MM.1S (cell line): ENCODE measurements at regions not wholly inside any gene's neighbourhood (a gene's known extent, or its start where the extent isn't known, plus 50 kb on each side); places are given as distances from the start of the nearest gene placed in this dataset.

Experiments used
- DNase-seq: peaks from one replicate; pipeline ENCODE4 v3.0.0-alpha.2; 2015
- H2AFZ ChIP-seq: fragments of 300-600 bp; sonication (generic); 2 replicates; pipeline ENCODE4 v1.6.0; 2016; ENCODE audit warnings: antibody characterized with exemption, low read length
- H3F3A ChIP-seq: fragments of 300-600 bp; sonication (generic); 2 replicates; pipeline ENCODE4 v1.6.1; 2016; ENCODE audit warnings: mild to moderate bottlenecking, antibody characterized with exemption, low read length, moderate library complexity, mixed read lengths; ENCODE audit not compliant: insufficient read depth
- H3K27ac ChIP-seq: fragments of 300-600 bp; sonication (generic); 2 replicates; pipeline ENCODE4 v1.5.1; 2016; ENCODE audit warnings: mild to moderate bottlenecking, low read length
- H3K27me3 ChIP-seq: fragments of 300-600 bp; sonication (generic); replicated peaks from 2 replicates; pipeline ENCODE4 v1.6.0; 2016; ENCODE audit warnings: low read length; ENCODE audit not compliant: insufficient read depth
- H3K36me3 ChIP-seq: fragments of 300-600 bp; sonication (generic); replicated peaks from 2 replicates; pipeline ENCODE4 v1.6.1; 2016; ENCODE audit warnings: mild to moderate bottlenecking, low read length, mixed read lengths; ENCODE audit not compliant: insufficient read depth
- H3K4me1 ChIP-seq: fragments of 300-600 bp; sonication (generic); 2 replicates; pipeline ENCODE4 v1.6.1; 2016; ENCODE audit warnings: low read length, mixed read lengths
- H3K4me2 ChIP-seq: fragments of 300-600 bp; sonication (generic); 2 replicates; pipeline ENCODE4 v1.6.0; 2016; ENCODE audit warnings: low read depth, low read length
- H3K4me3 ChIP-seq: fragments of 300-600 bp; sonication (generic); 2 replicates; pipeline ENCODE4 v1.5.1; 2016; ENCODE audit warnings: low read length, mixed read lengths
- H3K79me2 ChIP-seq: fragments of 300-600 bp; sonication (generic); 2 replicates; pipeline ENCODE4 v1.6.1; 2016; ENCODE audit warnings: mixed run types, low read length, mixed read lengths
- H3K9ac ChIP-seq: fragments of 300-600 bp; sonication (generic); 2 replicates; pipeline ENCODE4 v1.6.1; 2016; ENCODE audit warnings: low read length, mixed read lengths
- H3K9me2 ChIP-seq: fragments of 300-600 bp; sonication (generic); replicated peaks from 2 replicates; pipeline ENCODE4 v1.6.1; 2016; ENCODE audit warnings: mild to moderate bottlenecking, low read length, mixed read lengths; ENCODE audit not compliant: insufficient read depth
- H3K9me3 ChIP-seq: fragments of 300-600 bp; sonication (generic); replicated peaks from 2 replicates; pipeline ENCODE4 v1.6.1; 2016; ENCODE audit warnings: mild to moderate bottlenecking, low read length, mixed read lengths; ENCODE audit not compliant: insufficient read depth
- H4K20me1 ChIP-seq: fragments of 300-600 bp; sonication (generic); 2 replicates; pipeline ENCODE4 v1.6.1; 2016; ENCODE audit warnings: mild to moderate bottlenecking, low read length, moderate library complexity, mixed read lengths; ENCODE audit not compliant: insufficient read depth
- EZH2 ChIP-seq: fragments of 300-600 bp; sonication (generic); optimal IDR thresholded peaks from 2 replicates; pipeline ENCODE3; 2017; ENCODE audit warnings: low read depth, mild to moderate bottlenecking, antibody characterized with exemption, low read length, mixed read lengths
- EZH2phosphoT487 ChIP-seq: fragments of 300-600 bp; sonication (generic); IDR thresholded peaks from 2 replicates; pipeline ENCODE4 v1.6.1; 2018; ENCODE audit warnings: antibody characterized with exemption, low read length
- TF ChIP-seq, protein P1 (sequence below): fragments of 300-600 bp; sonication (generic); IDR thresholded peaks from 2 replicates; pipeline ENCODE4 v1.5.1; 2016; ENCODE audit warnings: antibody characterized with exemption, low read length, mixed read lengths

DNA sequence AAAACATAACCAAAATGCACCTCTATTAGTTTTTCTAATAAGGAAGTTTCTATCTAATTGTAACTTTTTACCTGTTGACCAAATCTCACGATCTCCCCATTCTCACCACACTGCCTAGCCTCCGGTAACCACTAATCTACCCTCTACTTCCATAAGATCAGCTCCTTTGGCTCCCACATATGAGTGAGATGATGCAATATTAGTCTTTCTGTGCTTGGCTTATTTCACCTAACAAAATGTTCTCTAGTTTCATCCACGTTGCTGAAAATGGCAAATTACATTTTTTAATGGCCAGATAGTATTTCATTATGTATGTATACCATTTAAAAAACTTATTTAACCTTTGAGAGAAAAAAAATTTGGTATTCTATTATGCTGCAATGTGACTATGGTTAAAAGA lies 379.0 kb upstream of the NXPH2 start:
- Histone ChIP-seq H3F3A (no peaks in the 10 kb centered on the region), H3K9ac (no peak overlapping the region), H3K9me3 (no peaks in the 10 kb centered on the region), H3K36me3 (no peaks in the 10 kb centered on the region), H3K27ac (no peak overlapping the region), H2AFZ (no peak overlapping the region), H3K27me3 (no peaks in the 10 kb centered on the region), H3K79me2 (no peaks in the 10 kb centered on the region), H3K9me2 (no peaks in the 10 kb centered on the region), H3K4me1 (no peaks in the 10 kb centered on the region), H3K4me3 (no peak overlapping the region), H4K20me1 (no peaks in the 10 kb centered on the region), H3K4me2 (no peak overlapping the region)
- TF ChIP-seq, protein P1, sequence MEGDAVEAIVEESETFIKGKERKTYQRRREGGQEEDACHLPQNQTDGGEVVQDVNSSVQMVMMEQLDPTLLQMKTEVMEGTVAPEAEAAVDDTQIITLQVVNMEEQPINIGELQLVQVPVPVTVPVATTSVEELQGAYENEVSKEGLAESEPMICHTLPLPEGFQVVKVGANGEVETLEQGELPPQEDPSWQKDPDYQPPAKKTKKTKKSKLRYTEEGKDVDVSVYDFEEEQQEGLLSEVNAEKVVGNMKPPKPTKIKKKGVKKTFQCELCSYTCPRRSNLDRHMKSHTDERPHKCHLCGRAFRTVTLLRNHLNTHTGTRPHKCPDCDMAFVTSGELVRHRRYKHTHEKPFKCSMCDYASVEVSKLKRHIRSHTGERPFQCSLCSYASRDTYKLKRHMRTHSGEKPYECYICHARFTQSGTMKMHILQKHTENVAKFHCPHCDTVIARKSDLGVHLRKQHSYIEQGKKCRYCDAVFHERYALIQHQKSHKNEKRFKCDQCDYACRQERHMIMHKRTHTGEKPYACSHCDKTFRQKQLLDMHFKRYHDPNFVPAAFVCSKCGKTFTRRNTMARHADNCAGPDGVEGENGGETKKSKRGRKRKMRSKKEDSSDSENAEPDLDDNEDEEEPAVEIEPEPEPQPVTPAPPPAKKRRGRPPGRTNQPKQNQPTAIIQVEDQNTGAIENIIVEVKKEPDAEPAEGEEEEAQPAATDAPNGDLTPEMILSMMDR = no peak
- TF ChIP-seq EZH2 = no peak
- no peak for TF ChIP-seq EZH2phosphoT487
- DNase-seq = no peak

DNA sequence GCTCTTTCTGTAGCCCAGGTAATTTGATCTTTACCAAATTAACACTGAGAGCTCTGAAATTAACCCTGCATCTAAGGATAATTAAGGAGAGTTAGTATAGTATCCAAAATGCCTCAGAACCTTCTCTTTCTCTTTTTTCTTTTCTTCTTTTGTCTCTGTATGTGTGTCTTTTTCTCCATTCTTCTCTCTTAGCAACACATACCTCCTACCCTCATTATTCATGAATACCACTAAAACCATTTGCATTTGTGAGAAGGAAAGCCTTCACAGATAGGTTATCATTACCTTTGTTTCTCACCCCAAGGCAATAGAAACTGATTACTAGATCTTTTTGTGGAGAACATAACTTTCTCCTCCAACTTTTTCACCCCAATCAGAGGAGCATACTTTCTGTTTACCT lies 376.5 kb upstream of the NXPH2 start:
- H3K27me3 ChIP-seq = no peaks in the 10 kb centered on the region
- no peak overlapping the region for H2AFZ ChIP-seq
- H3K4me3 ChIP-seq = no peak overlapping the region
- H3K4me2 ChIP-seq = no peak overlapping the region
- no peaks in the 10 kb centered on the region for H3F3A ChIP-seq
- no peaks in the 10 kb centered on the region for H3K9me2 ChIP-seq
- H3K9me3 ChIP-seq = no peaks in the 10 kb centered on the region
- H3K9ac ChIP-seq = no peak overlapping the region
- TF ChIP-seq EZH2phosphoT487 (no peak), EZH2 (no peak)
- TF ChIP-seq, protein P1 = no peak
- no peak for DNase-seq
- no peaks in the 10 kb centered on the region for H3K4me1 ChIP-seq
- no peaks in the 10 kb centered on the region for H3K79me2 ChIP-seq
- H3K36me3 ChIP-seq = no peaks in the 10 kb centered on the region
- H3K27ac ChIP-seq = no peak overlapping the region
- no peaks in the 10 kb centered on the region for H4K20me1 ChIP-seq

DNA sequence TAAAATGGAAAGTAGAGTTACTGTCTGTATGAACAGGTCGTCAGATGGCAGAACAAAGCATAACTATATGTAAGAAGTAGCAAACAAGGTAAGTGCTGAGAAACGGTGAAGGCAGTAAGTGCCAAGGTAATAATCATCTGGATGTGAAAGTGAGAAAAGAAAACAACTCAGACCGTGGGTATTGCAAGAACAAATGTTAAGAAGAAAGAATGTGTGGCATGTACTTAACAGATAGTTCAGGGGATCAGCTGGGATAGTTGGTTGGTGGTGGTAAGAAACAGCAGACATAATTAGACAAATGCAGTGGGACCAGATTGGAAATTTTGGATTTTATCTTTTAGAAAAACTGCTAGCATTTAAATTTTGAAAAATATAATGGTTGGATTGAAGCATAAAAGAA lies 375.8 kb upstream of the NXPH2 start:
- Histone ChIP-seq H3K9ac (no peak overlapping the region), H3K9me3 (no peaks in the 10 kb centered on the region), H3K4me2 (no peak overlapping the region), H3K9me2 (no peaks in the 10 kb centered on the region), H3K4me1 (no peaks in the 10 kb centered on the region), H3K36me3 (no peaks in the 10 kb centered on the region), H2AFZ (no peak overlapping the region), H3K4me3 (no peak overlapping the region), H4K20me1 (no peaks in the 10 kb centered on the region), H3K79me2 (no peaks in the 10 kb centered on the region), H3F3A (no peaks in the 10 kb centered on the region), H3K27me3 (no peaks in the 10 kb centered on the region), H3K27ac (no peak overlapping the region)
- no peak for DNase-seq
- TF ChIP-seq EZH2 (no peak), EZH2phosphoT487 (no peak)
- TF ChIP-seq, protein P1 = no peak
